ENCODE measurements at regions not wholly inside any gene's neighbourhood (a gene's known extent, or its start where the extent isn't known, plus 50 kb on each side); places are given as distances from the start of the nearest gene placed in this dataset.

DNA sequence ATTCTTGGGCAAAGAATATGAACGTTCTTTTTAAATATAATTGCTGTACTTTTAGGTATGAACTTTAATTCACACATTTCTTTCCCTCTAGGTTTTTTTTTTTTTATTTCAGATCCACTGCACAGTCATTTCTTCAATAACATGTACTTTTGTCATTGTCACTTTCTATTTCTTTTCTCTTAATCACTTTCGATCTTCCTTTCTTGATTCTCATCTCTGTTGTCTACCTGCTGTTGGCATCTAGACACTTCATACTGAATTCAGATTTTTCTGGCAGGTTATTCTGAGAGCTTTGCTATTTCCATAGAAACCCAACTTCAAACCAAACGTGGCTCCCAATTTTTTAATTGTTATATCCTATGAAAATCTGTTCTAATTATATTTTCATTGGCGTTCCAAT lies 211.7 kb upstream of the KLF6 start:
- H3K36me3 ChIP-seq (ENCODE audit: control insufficient read depth, low read length): no peaks in the 10 kb centered on the region
- H3K4me1 ChIP-seq (ENCODE audit: control insufficient read depth, low read length): no peaks in the 10 kb centered on the region
- H4K20me1 ChIP-seq (ENCODE audit: control insufficient read depth, insufficient read depth, low read depth, low read length): no peaks in the 10 kb centered on the region
- H3K9me2 ChIP-seq (replicated peaks; ENCODE audit: control insufficient read depth, low read length): no peaks in the 10 kb centered on the region
- H3K9me3 ChIP-seq (ENCODE audit: control insufficient read depth, insufficient read depth, low read length): no peaks in the 10 kb centered on the region
- no peak overlapping the region for H3K4me2 ChIP-seq (ENCODE audit: low read length)
- no peaks in the 10 kb centered on the region for H3F3A ChIP-seq (ENCODE audit: control insufficient read depth, insufficient read depth)
- H3K79me2 ChIP-seq (ENCODE audit: control insufficient read depth, low read length): no peaks in the 10 kb centered on the region
- H3K4me3 ChIP-seq (ENCODE audit: low read length): no peak overlapping the region
- H3K27ac ChIP-seq (ENCODE audit: low read depth, low read length): no peak overlapping the region
- H3K27me3 ChIP-seq (ENCODE audit: control insufficient read depth, low read length): no peaks in the 10 kb centered on the region
- TF ChIP-seq, protein P1, sequence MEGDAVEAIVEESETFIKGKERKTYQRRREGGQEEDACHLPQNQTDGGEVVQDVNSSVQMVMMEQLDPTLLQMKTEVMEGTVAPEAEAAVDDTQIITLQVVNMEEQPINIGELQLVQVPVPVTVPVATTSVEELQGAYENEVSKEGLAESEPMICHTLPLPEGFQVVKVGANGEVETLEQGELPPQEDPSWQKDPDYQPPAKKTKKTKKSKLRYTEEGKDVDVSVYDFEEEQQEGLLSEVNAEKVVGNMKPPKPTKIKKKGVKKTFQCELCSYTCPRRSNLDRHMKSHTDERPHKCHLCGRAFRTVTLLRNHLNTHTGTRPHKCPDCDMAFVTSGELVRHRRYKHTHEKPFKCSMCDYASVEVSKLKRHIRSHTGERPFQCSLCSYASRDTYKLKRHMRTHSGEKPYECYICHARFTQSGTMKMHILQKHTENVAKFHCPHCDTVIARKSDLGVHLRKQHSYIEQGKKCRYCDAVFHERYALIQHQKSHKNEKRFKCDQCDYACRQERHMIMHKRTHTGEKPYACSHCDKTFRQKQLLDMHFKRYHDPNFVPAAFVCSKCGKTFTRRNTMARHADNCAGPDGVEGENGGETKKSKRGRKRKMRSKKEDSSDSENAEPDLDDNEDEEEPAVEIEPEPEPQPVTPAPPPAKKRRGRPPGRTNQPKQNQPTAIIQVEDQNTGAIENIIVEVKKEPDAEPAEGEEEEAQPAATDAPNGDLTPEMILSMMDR (IDR thresholded peaks at IDR 0.05; ENCODE audit: low read depth, low read length, poor library complexity, severe bottlenecking): no peak
- TF ChIP-seq EZH2phosphoT487 (IDR thresholded peaks at IDR 0.05; ENCODE audit: borderline replicate concordance, low read length): no peak

DNA sequence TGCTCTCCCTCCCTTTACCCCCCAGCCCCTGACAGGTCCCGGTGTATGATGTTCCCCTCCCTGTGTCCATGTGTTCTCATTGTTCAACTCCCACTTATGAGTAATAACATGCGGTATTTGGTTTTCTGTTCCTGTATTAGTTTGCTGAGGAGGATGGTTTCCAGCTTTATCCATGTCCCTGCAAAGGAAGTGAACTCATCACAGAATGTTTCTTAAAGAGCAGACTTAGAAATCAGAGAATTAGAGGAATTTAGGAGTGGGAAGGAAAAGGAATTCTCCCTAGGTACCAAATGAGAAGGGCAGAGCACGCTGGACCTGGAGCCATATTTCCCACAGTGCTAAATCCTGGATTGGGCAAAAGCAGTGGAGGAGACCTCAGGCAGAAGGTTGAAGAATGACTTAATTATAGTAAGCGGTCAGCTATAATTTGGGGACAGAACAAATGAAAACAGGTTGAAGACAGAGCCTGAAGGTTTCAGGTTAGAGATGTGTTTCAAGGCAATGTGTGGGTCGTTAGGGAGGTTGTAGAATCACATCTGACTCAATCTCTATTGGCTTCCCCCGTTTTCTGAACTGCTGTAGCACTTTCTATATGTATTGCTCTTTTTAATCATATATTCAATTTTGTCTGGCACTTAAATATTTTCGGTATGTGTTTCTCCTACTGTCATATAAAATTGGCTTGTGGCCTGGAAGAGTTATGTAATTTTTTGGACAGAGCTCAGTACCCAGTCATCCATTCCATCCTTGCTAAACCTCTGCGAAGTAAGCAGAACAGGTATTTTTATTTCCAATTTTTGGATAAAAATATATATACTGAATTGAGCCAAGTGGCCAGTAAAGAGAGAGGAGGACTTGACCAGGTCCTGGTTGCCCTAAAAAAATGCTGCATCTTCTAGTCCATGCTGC lies 210.5 kb upstream of the KLF6 start:
- Histone ChIP-seq H3K79me2 (ENCODE audit: control insufficient read depth, low read length) (no peaks in the 10 kb centered on the region), H3K9me3 (ENCODE audit: control insufficient read depth, insufficient read depth, low read length) (no peaks in the 10 kb centered on the region), H3K4me1 (ENCODE audit: control insufficient read depth, low read length) (no peaks in the 10 kb centered on the region), H3K36me3 (ENCODE audit: control insufficient read depth, low read length) (no peaks in the 10 kb centered on the region), H3K27me3 (ENCODE audit: control insufficient read depth, low read length) (no peaks in the 10 kb centered on the region), H3F3A (ENCODE audit: control insufficient read depth, insufficient read depth) (no peaks in the 10 kb centered on the region), H3K9me2 (replicated peaks; ENCODE audit: control insufficient read depth, low read length) (no peaks in the 10 kb centered on the region), H3K4me2 (ENCODE audit: low read length) (no peak overlapping the region), H3K4me3 (ENCODE audit: low read length) (no peak overlapping the region), H3K27ac (ENCODE audit: low read depth, low read length) (no peak overlapping the region), H4K20me1 (ENCODE audit: control insufficient read depth, insufficient read depth, low read depth, low read length) (no peaks in the 10 kb centered on the region)
- TF ChIP-seq, protein P1 (IDR thresholded peaks at IDR 0.05; ENCODE audit: low read depth, low read length, poor library complexity, severe bottlenecking): no peak
- TF ChIP-seq EZH2phosphoT487 (IDR thresholded peaks at IDR 0.05; ENCODE audit: borderline replicate concordance, low read length): no peak

DNA sequence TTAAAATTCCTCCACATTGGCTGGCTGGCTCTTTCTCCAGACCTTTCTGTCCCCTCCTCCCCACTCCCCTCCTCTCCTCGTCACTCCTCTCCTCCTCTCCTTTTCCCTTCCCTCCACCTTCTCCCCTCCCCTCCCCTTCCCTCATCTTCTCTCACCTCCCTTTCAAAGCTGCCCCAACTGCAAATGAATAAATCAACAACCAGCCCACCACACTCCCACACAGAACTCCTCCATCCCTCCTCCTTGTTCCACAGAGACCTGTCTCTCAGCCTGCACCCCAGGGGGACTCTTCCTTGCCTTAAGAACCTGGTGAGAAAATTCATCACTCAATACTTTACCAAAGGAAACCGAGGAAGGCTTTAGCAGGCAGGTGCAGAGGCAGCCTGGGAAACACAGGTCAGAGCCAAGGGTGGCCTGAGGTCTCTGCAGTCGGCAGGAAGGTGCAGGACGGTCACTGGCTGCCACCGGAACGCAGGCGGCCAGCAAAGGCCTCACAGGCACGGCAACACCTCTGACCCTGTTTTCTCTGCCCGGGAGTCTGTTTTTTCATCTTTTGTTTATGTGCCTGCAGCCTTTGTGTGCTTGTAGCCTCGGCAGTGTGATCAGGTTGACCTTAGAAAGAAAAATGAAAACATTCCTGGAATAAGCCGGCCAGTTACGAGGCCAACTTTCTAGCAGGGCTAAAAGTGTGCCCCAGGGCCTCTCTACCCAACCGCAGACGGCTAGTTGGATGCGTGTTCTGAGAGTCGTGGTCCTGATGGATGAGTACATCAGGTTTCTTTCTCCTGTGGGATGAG lies 207.6 kb upstream of the KLF6 start:
- Histone ChIP-seq H3K79me2 (ENCODE audit: control insufficient read depth, low read length) (no peaks in the 10 kb centered on the region), H3K4me1 (ENCODE audit: control insufficient read depth, low read length) (no peaks in the 10 kb centered on the region), H3K27me3 (ENCODE audit: control insufficient read depth, low read length) (no peaks in the 10 kb centered on the region), H3K36me3 (ENCODE audit: control insufficient read depth, low read length) (no peaks in the 10 kb centered on the region), H3K4me2 (ENCODE audit: low read length) (no peak overlapping the region), H3K9me2 (replicated peaks; ENCODE audit: control insufficient read depth, low read length) (no peaks in the 10 kb centered on the region), H3K9me3 (ENCODE audit: control insufficient read depth, insufficient read depth, low read length) (no peaks in the 10 kb centered on the region; the same call in 1 of the 2 replicates), H4K20me1 (ENCODE audit: control insufficient read depth, insufficient read depth, low read depth, low read length) (no peaks in the 10 kb centered on the region), H3K4me3 (ENCODE audit: low read length) (no peak overlapping the region), H3K27ac (ENCODE audit: low read depth, low read length) (no peak overlapping the region), H3F3A (ENCODE audit: control insufficient read depth, insufficient read depth) (no peaks in the 10 kb centered on the region)
- TF ChIP-seq, protein P1 (IDR thresholded peaks at IDR 0.05; ENCODE audit: low read depth, low read length, poor library complexity, severe bottlenecking): no peak
